ENCODE measurements at regions not wholly inside any gene's neighbourhood (a gene's known extent, or its start where the extent isn't known, plus 50 kb on each side); places are given as distances from the start of the nearest gene placed in this dataset.
"Not testable (repeated sequence)": the region's sequence is repeated elsewhere in the genome, so short reads cannot be mapped to it uniquely, and the experiment has no call there.

- no peak for DNase-seq (ENCODE audit: low read depth, low spot score)
These were observed 102.5 kb downstream of the SPRY4 start for GRCh38 chr5:142222225-142222865.

GRCh38 chr5:142221091-142221860 is 103.5 kb downstream of the SPRY4 start:
- DNase-seq (ENCODE audit: low read depth, low spot score): no peak

GRCh38 chr5:142219146-142219545 is 105.7 kb downstream of the SPRY4 start:
- no peak for DNase-seq (ENCODE audit: low read depth, low spot score)

DNA sequence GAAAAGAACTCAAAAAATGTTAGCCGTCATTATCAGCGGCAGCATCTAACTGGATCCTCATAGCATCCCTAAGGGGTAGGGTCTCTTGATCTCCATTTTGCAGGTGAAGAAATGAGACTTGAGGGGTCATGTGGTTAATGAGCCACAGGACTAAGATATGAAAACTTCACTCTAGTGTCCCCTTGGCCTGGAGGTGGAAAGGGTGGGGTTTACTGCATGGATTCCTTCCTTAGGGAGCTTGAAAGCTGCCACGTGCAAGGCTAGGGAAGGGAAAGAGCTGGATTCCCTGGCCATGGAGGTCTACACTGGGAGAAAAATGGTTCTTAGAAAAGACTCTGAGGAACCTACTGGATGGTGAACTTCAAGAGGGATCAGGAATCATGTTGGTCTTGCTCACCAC is 107.9 kb downstream of the SPRY4 start:
- DNase-seq (ENCODE audit: low read depth, low spot score): no peak

DNA sequence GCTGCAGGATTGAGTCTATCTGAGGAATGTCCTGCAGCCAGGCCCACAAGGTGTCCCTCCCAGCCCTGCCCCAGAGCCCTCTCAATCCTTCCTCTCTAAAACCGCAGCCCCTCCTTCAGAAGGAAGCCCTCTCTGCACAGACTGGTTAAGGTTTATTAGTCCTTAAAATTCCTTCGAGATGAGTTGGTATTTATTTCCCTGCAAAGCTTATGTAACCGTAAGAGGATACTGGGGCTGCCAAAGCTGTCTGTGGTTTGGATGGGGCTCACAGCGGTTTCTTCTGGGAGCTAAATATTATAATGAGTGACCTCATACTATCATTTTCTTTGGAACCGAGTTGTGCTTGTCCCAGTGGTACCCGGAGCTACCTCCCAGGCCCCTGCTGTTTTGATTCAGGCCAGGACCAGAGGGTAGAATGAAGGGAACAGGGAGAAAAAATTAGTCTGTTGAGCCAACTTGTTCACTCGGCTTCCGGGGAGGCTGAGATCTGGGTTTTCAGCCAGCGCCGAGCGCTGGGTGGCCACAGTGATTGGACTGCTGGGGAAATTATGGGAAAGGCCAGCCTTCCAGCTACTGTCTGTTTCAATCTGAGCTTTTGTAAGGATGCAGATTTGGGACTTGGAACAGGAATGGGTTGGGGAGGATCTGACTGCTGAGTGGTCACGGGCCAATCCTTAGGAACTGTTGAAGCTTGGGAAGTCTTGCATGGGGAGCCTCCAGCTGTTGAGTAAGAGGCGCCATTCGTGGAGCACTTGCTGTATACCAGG is 107.5 kb downstream of the NDFIP1 start:
- DNase-seq (ENCODE audit: low read depth, low spot score): no peak

DNA sequence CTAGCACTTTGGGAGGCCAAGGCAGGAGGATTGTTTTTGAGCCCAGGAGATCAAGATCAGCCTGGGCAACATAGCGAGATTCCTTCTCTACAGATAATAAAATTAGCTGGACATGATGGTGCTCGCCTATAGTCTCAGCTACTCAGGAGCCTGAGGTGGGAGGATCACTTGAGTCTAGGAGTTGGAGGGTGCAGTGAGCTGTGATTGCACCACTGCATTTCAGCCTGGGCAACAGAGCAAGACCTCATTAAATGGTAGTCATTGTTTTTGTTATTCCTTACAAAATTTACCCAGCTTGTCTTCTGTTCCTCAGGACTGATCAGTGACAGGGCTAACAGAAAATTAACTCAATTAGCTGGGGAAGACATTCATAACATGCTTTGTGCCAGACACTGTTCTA is 104.5 kb downstream of the NDFIP1 start:
- no peak for DNase-seq (ENCODE audit: low read depth, low spot score)

- no peak for DNase-seq (ENCODE audit: low read depth, low spot score)
These were observed 103.3 kb downstream of the NDFIP1 start for GRCh38 chr5:142211918-142212317.

DNA sequence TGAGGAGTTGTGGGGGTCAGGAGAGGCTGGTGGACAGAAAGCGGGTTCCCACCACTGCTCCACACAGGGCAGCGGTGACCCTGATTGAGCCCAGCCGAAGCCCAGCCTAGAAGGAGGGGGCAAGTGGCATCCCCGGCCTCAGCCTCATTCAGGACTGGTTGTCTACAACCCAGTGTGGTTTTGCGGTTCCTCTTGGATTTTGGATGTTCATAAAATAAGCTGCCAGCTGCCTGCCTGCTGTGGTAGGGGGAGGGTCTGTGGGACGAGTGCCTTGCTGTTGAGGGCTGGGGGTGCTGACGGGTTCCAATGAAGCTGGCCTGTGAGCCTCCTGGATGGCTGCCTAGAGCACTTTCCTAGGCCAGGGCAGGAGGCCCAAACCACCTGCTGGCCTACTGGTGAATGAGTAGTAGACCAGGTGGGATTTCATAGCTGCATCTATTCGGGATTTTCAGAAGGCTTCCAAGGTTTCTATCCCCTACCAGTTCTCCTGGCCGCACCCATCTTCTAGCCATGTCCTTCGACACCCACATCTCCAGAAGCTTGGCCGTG is 102.4 kb downstream of the NDFIP1 start:
- DNase-seq (ENCODE audit: low read depth, low spot score): no peak

DNA sequence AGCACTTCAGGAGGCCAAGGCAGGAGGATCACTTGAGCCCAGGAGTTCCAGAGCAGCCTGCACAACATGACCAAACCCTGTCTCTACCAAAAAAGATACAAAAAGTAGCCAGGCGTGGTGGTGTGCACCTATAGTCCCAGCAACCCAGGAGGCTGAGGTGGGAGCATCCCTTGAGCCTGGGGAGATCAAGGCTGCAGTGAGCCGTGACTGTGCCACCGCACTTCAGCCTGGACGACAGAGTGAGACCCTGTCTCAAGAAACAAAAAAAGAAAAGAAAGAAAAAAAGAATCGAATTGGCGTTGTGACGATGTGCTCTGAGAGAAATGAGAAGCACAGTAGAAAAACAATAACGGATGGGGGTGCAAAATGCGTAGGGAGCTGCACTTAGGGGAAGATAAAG is 101.4 kb downstream of the NDFIP1 start:
- DNase-seq (ENCODE audit: low read depth, low spot score): no peak

GRCh38 chr5:142208777-142209312 is 100.3 kb downstream of the NDFIP1 start:
- DNase-seq (ENCODE audit: low read depth, low spot score): no peak

- not testable (repeated sequence) for DNase-seq (ENCODE audit: low read depth, low spot score)
These were observed 99.7 kb downstream of the NDFIP1 start for GRCh38 chr5:142208244-142208643.

DNA sequence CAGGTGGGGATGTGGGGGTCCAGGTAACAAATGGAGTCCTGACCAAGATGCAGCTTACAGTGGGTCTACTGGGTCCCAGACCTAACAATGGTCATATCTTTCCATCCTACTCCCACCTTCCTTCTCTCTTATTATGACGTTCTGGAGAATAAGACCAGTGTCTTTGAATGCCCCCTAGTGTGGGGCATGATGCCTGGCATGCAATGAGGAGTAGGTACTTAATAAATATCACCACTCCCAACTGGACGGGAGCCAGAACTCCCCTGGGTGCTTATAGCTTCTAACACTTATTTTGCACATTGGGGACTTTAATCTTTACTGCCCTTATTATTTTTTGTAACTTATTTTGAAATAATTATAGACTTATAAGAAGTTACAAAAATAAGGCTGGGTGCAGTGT is 98.2 kb downstream of the NDFIP1 start:
- DNase-seq (ENCODE audit: low read depth, low spot score): no peak

DNA sequence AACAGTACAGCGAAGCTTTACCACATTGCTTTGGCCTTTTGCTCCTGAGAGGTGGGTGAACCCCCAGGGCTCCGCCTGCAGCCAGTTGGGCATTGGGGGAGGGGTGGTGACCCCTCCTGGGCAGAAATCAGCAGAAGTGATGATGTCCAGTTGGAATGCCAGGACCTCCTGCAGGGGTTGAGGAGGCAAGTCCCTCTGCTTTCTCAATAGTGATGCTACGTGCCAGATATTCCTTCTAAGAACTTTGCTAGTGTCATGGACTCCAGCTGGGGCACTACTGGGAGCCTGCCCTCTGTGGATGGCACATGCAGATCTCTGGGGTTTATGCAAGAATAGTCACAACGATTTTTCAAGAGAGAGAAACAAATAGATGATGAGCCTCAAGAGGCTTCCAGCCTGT is 95.6 kb downstream of the NDFIP1 start:
- DNase-seq (ENCODE audit: low read depth, low spot score): no peak
